ENCODE measurements at regions not wholly inside any gene's neighbourhood (a gene's known extent, or its start where the extent isn't known, plus 50 kb on each side); places are given as distances from the start of the nearest gene placed in this dataset.
A peak's percentile ranks its signal among the peaks of the same experiment; 100 is the strongest.

DNA sequence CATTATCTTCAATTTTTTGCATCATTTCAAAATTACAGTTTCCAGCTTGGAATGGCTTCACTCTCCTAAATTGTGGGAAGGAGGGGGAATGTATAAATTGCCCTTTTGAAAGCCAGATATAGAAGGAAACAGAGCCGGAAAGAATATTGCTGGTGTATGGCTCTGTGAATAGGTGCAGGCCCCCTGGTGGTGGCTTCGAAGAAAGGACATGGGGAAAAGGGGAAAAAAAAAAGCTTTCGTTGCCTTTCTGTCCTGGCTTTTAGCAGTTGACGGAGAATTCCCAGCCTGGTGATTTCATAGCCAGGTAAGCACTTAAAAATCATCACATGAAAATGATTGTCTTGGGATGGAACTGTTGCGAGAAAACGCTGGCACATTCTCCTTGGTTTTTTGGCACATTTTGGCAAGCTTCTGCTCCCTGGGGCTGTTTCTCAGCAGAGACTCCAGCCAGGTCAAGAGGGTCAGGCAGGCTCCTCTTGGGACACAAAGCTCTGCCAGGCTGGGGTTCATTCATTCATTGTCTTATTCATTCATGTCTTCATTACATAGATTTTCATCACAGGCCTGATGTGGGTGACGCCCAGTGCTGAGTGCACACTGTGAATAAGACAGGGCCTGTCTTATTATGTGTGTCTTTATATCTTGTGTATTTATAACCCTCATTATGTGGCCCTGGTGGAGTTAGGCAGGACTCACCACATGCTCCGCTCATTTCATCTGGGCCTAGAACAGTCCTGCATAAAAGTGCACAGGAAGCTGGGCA is 300.0 kb upstream of the TPM1 start:
- DNase-seq (ENCODE audit: low read depth in 3 of 3) = peak in 2 of 3 donors; percentile 4 to 27

DNA sequence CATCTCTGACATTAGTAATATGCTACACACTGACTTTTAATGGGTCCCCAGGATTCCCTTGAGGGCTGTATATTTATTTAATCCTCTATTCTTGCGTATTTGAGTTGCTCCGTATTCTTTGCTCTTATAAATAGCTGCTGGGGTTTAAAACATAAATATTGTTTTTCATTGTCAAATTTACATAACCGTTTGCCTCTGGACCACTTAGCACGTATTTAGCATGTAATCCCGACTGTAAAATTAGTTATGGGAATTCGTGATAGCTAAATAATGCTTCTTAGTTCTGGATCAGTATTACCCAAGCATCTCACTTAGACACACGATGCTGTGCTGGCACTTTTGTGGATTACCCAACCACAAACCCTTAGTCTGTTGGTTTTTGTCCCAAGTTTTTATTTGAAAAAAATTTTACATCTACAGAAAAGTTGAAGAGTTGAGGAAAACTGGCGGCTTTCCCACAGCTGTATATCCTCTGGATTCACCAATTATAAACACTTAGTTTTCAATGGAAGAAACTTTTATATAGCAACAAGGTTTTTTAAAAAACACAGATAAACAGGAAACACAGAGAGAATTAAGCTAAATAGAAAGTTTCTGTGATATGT is 296.8 kb upstream of the TPM1 start:
- DNase-seq (ENCODE audit: low read depth in 3 of 3) = no peak

DNA sequence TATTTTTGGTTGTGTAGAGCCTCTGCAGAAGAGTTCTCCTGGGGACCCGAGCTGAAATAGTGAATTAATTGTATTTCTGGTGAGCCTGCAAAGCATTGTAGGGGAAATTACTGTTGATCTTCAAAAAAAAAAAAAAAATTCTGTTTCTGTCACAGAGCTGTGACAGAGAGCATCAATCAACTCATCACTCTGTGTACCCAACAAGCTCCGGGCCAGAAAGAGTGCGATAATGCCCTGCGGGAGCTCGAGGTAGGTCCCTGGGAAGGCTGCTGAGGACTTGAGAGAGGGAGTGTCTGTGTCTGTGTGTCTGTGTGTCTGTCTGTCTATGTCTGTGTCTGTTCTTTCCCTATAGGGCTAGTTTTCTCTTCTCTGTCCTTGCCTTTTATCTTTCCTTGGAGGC is 294.4 kb upstream of the TPM1 start:
- no peak for DNase-seq (ENCODE audit: low read depth in 3 of 3)

DNA sequence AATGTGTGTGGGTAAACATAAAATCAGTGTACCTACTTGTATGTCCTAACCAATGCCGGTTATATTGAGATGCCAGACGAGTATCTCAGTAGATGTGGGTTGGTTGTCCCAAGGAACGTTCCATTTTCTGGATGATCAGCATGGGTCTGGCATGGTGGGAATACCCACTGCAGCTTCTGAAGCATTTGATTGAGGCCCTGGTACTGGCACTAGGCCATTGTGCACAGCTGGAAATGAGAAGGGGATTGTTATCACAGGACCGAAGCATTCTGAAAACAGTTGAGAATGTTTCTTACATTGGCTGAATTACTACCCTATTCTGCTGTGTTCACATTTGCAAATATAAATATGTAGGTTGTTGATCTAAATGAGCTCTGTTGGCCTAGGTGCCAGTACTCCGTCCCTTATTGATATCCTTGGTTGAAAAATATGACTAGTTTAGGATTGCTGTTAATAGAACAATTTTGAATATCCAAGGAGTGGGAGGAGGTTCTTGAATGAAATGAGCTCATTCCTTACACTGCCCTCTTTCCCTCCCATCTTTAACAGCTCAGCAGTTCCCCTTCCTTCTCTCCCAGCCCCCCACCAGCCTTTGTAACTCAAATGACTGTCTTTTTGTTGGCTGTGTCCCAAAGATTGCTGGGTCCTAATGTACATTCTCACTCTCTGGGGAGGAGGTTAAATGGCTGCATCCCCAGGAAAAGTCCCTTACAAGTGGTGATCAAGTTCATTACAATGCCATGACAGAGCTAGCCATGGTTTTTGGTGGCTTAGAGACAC is 293.3 kb upstream of the TPM1 start:
- no peak for DNase-seq (ENCODE audit: low read depth in 3 of 3)

- DNase-seq (ENCODE audit: low read depth in 3 of 3) = no peak
Measured at GRCh38 chr15:62750471-62750870, 292.1 kb upstream of the TPM1 start.

DNA sequence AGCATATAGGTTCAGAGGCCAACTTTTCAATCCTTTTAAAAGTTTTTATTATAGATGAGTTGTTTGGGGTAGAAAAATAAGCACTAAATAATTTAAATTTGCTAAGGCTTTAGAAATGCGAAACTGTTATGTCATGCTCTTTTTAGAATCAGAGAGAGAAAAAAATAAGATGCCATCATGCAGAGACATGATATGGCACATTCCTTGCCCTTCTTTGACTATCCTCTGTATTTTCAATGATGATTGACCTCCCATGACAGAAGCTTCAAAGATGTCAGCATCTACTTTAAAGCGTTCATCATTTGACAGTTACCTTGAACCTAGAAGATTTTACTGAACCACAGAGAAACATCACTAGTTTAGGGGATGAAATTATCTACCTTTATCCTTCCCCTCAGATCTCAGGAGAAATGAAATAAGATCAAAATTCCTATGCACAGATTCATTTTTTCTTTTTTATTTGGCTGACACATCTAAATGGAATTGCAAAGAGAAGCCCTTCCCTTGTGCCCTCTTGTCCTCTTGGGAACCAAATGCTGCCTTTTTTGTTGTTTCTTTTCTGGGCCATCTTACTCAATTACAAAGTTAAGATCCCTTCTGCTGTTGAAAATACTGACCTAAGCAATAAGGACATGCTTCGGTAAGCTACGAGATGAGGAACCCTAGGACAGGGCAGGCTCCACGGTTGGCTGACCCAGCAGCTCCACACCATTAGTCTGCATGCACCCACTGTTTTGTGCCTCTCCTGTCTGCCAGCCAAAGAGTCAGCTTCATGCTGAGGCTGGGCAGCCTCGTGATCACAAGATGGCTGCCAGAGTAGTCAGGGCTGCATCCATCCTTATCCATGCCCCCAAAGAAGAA is 289.7 kb upstream of the TPM1 start:
- no peak for DNase-seq (ENCODE audit: low read depth in 3 of 3)

GRCh38 chr15:62753518-62754221 is 288.9 kb upstream of the TPM1 start:
- DNase-seq (ENCODE audit: low read depth in 3 of 3) = no peak

GRCh38 chr15:62756326-62756994 is 286.1 kb upstream of the TPM1 start:
- DNase-seq (ENCODE audit: low read depth in 3 of 3) = no peak

DNA sequence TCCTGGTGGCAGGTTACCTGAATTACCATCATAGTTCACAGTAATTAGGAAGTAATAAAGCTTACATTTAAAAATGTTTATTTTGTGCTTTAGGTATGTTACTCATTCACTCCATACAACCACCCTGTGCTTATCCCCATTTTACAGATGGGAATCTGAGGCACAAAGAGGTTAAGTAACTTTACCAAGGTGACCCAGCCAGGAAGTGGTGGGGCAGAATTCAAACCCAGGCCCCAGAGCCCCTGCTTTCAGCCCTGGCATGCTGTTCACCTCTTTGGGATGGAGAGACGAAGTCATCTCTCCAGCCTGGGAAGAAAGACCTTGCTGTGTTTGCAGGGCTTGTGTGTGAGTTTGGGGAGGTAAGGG is 285.6 kb upstream of the TPM1 start:
- no peak for DNase-seq (ENCODE audit: low read depth in 3 of 3)

DNA sequence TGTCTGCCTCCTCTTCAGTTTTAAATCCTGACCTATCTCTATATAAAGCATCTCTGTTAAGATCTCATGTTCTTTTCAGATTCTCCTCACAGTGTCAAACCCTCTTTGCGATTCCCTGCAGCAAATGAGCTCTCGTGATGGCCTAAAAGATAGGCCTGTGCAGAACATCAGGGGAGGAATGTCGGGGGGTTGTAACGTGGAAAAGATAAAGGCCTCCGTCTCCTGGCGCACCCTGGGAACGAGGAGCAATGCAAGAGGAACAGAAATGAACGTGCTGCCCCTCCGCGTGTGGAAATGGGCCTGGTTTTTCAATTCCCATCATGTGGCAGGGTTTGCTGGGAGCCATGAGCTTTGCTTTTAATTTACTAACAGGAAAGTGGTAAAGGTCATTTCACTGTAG is 285.0 kb upstream of the TPM1 start:
- DNase-seq (ENCODE audit: low read depth in 3 of 3) = no peak

DNA sequence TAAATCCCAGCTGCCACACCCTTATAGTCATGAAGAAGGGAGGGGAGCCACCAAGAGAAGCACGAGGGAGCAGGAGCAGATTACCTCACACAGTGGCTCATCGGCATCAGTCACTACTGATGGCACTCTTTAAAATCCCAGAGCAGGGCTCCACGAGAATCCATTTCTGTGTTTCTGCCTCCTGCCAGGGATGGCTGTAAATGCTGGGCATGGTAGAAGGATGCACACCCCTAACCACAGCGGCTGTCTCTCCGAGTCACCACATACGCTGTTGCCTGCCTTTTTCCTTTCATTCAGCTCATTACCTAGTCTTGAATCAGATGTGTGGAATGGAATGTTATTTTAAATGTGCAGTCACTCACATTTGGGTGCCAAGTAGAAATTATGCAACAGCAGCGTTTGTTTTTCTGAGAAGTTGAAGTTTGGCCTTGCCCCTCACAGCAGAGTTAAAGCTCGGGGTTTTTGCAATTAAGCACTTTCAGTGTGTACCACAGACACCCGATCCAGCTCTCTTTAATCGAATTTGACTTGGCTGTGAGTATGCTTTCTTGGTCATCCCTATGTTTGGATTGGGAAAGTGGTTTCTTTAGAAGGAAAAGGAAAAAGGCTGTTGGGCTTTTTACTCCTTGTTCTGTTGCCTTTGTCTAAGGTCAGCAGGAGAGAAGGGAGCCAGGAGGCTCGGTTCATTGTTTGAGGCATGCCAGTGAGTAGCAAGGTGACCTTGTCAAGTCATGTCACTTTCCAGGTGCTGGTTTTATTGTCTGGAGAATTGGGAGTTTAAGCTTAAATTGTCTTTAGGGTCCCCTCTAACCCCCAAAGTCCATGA is 284.2 kb upstream of the TPM1 start:
- DNase-seq (ENCODE audit: low read depth in 3 of 3) = no peak

DNA sequence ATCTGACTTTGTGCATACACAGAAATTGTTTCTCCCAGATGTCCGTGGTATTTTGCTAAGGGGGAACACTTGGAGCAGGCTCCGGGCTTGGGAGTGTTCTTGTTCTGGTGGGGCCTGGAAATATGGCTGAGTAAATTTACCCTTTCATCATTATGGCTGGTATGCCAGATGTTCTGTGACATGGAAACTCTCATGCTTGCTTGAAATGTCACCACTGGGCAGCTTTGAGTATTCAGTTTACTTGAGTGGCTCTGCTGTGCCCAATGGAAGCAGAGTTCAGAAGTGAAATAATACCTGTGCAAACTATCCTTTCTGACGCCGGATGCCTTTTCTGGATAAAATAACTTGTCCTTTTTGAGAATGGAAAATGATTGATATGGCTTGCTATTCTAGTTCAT is 283.6 kb upstream of the TPM1 start:
- no peak for DNase-seq (ENCODE audit: low read depth in 3 of 3)

- DNase-seq (ENCODE audit: low read depth in 3 of 3) = no peak
Measured at GRCh38 chr15:62760538-62760937, 282.0 kb upstream of the TPM1 start.

GRCh38 chr15:62765916-62766315 is 276.6 kb upstream of the TPM1 start:
- no peak for DNase-seq (ENCODE audit: low read depth in 3 of 3)

- no peak for DNase-seq (ENCODE audit: low read depth in 3 of 3)
Measured at GRCh38 chr15:62766599-62766998, 275.9 kb upstream of the TPM1 start.

- DNase-seq (ENCODE audit: low read depth in 3 of 3) = no peak
Measured at GRCh38 chr15:62769604-62770003, 272.9 kb upstream of the TPM1 start.

DNA sequence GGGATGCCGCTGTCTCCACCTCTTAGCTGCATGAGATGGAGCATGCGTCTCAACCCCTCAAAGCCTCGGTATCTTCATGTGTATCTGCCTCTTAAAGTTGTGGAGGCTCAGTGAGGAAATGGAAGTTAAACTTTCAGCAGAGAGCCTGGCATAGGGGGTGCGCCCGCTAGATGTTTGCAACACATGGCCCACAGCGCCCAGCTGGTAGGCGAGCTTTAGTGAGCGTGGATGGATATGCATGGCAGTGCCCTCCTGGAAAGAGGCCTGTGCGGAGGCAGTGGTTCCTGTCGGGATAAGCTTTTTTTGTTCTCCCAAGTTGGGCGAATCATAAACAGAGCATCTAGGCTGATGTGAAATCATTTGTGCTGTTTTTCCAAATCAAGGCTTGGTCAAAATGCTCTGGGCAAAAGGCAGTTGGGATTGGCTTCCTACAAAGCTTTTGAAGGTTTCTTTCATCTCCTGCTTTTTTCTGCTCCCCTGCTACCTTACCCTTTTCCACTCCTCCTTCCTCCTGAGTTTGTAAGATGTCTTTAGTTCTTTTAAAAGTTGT is 272.4 kb upstream of the TPM1 start:
- no peak for DNase-seq (ENCODE audit: low read depth in 3 of 3)

DNA sequence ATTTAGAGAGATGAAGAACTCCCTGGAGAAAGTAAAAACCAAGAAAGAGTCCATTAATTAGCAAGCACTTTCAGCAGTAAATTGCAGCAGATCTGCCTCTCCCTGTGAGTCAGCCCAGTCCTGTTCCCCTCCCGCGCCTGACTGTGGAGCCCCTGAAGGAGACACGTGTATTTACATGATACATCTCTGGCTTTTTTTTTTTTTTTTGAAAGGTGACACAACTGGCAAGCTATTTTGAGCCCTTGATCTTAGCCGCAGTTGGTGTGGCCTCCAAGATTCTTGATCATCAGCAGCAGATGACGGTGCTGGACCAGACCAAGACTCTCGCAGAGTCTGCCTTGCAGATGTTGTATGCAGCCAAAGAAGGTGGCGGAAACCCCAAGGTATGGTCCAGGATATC is 271.8 kb upstream of the TPM1 start:
- no peak for DNase-seq (ENCODE audit: low read depth in 3 of 3)

DNA sequence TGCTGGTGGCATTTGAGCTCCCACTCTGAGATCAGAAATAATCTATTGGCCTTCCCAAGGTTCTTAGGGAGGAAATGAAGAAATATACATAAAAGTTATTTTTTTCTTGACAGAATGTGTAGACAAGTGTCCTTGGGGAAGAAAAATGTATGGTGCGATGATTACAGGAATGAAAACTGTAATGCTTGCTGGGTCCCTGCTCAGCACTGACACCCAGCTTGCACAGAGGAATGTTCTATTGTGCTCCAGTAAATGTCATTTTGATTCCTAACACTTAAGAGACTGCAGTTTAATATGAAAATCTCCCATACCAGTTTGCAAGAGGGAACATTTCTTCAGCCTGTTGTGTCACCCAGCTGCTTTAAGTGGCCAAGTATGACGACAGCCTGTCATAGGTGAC is 271.3 kb upstream of the TPM1 start:
- DNase-seq (ENCODE audit: low read depth in 3 of 3) = no peak

All from stimulated activated CD4-positive, alpha-beta T cell treated with anti-CD3 and anti-CD28 coated beads, TNF-alpha, amount 100 ng/mL, for 48 hours (primary cell).